HUDEP-2 (cell line): ENCODE measurements at regions not wholly inside any gene's neighbourhood (a gene's known extent, or its start where the extent isn't known, plus 50 kb on each side); places are given as distances from the start of the nearest gene placed in this dataset.

ENCODE experiments used
- DNase-seq, 76 experiments: peaks; one replicate each; lab custom pipeline; 2025; ENCODE audit not compliant: unreplicated experiment in 76 of 76; lab: John Stamatoyannopoulos, UW

DNA sequence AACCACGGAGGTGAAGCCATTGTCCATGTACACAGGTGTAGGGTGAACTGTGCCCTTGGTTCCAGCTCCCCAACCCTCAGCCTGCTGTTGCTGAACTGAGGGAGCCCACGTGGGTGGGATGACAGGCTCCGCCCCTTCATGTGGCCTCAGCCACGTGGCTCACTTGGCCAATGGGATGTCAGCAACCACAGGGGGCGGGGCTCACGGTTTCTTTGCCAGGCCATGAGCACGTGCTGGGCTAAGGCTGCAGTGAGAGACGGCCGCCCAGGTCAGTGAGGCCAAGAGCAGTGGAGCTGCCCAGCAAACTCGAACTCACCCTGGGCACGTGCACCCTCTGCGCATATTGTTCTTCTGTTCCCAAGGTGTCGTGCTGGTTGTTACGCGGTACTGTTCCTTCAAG lies 282.6 kb downstream of the IRF8 start:
- DNase-seq: peak in 1 of 76 experiments; percentile 2

DNA sequence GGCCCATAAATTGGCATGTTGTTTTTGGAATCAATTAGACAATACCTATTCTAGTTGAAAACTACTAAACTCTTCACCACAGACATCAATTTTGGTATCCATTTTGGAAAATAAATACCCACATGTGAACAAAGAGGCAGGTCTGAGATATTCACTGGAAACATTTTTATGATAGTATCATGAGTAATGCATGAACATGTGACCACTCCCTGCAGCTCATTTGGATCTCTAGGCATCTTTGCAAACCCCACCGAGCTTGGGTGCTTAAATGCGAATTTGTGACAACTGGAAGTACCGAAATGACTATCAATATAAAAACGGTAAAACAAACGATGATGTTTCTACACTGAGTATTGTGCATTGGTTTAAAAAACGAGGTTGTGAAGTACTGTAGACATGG lies 285.2 kb downstream of the IRF8 start:
- DNase-seq: no peak

DNA sequence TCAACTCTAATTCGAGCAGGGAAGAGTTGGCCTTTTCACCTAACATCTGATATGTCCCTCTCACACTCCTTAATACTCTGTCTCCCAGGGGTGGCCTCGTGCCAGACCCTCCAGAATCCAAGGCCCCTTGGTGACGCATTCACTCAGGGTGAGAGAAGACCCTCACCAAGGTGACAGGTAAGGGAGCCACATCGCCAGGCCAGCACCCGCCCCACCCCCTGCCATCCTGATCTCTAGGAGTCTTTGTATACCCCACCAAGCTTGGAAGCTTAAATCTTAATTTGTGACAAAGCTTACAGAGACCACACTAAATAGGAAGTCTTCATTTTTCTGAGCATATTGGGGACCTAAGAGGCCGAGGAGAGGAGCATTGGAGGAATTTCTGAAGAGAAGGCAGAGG lies 286.1 kb downstream of the IRF8 start:
- no peak for DNase-seq

DNA sequence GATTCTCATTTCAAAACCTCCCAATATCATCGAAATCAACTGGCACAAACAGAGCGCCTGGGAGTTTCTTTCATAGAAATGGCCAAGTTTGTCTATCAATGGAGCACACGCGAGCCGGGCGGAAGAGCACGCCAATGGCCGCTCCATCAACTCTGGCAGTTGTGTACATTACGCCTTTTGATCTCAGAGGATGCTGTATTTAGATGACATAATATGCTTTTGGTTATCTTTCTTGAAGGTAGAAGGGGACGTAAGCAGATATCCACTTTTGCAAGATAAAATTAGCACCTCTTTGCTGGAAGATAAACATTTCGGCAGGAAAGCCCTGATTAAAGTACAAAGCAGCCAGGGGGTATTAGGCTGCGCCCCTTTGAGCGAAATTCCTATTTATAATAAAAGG lies 287.4 kb downstream of the IRF8 start:
- no peak for DNase-seq

DNA sequence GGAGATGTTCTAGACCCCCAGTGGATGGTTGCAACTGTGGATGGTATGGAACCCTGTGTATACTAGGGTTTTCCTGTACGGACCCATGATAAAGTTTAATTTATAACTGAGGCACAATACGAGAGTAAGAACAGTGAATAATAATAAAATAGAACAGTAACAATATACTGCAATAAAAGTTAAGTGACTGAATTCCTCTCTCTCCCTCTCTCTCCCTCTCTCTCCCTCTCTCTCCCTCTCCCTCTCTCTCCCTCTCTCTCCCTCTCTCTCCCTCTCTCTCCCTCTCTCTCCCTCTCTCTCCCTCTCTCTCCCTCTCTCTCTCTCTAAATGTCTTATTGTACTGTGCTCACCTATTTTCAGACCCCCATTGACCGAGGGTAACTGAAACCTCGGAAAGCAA lies 291.0 kb downstream of the IRF8 start:
- DNase-seq: no peak

DNA sequence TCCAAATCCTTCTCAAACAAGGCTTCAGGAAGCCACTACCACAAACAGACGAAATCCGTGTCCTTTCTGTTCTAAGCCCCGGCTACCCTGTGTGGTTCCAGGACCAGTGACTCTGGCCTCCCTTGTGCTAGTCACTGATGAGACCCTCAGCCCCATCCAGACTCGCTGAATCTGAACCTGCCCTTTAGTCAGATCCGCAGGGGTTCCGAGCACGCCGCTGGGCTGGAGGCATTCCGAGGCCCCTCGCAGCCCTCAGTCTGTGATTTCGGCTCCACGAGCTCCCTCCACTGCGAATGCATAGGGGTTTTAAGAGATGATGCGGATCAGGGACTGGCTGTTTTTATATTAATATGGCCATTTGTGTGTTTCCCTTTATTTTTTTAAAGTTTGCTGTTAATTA lies 292.7 kb downstream of the IRF8 start:
- no peak for DNase-seq

DNA sequence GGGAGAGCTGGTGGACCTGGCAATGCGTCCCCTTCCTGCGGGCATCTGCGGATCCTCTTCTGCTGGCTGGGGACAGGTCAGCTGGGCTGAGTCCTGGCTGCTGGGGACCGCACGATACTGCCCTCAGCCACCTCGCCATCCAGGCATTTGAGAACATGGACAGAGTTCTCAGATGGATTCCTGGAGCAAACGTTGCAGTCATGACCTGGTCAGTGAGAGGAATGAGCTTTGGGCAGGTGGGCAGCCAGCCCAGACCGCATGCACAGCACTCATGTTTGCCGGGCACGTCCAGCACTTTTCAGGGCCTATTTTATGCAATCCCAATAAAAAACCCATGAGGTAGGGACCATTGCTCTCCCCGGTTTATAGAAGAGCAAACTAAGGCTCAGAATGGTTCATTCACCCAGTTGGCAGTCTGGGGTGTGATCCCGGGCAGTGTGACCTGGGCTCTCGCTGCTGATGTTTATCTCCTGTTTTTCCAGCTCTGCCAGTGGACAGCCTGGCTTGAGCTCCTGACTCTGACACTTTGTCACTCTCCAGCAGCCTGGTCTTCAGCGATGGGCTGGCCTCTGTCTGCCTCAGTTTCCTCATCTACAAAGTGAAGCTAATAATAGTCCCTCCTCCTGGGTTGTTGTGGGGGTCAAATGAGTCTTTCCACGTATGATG lies 294.7 kb downstream of the IRF8 start:
- DNase-seq: no peak

DNA sequence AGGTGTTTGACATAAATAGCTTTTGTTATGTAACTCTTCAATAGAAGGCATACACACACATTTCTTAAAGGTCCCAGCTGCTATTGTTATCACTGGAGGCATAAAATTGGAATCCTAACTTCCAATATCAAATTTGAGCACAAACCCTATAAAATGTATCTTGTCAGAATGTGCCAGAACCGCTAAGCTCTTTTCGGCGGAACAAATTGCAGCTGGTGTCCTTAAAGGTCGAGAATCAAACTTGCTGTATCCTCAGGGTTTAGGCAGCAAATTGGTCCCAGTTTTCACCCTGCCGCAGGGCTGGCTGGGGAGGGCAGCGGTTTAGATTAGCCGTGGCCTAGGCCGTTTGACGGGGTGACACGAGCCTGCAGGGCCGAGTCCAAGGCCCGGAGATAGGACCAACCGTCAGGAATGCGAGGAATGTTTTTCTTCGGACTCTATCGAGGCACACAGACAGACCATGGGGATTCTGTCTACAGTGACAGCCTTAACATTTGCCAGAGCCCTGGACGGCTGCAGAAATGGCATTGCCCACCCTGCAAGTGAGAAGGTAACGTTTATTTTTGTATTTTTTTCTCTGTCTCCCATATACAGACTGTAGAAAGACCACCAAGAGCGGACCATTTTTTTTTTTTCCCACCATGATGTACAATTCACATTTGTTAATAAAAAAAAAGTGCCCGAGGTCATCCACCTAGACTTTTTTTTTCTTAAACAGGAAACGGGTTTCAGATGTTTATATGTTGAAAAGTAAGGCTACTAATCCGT lies 297.1 kb downstream of the IRF8 start:
- DNase-seq: no peak

DNA sequence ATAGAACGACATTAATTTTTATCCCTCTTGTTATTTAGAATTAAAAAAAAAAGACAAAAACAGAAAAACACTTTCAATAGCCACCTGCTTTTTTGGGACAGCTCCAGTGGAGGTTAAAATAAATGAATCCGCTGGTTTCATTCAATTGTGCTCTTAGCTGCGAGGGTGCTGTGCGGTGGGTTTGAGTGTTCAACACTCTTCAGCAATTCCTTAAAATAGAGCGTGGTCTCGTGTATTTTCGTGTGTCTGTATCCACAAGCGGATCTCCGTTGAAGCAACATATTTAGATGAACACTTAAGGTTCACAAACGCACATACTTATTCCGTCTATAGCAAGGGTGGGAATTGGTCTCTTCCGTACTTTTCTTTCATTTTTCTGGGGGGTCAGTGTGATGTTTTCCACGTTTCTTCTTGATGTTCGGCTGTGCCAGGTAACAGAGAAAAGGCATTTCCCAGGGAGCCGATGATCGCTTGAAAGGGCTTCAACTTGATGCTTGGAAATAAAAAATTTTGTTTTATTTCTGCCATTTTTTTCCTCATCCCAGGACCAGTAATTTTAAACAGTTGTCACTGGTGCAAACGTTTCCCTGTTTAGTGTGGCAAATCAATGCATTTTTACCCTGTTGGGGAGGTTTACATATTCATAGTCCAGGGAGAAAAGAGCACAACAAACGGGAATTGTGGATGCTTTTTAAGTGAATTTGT lies 297.9 kb downstream of the IRF8 start:
- no peak for DNase-seq

DNA sequence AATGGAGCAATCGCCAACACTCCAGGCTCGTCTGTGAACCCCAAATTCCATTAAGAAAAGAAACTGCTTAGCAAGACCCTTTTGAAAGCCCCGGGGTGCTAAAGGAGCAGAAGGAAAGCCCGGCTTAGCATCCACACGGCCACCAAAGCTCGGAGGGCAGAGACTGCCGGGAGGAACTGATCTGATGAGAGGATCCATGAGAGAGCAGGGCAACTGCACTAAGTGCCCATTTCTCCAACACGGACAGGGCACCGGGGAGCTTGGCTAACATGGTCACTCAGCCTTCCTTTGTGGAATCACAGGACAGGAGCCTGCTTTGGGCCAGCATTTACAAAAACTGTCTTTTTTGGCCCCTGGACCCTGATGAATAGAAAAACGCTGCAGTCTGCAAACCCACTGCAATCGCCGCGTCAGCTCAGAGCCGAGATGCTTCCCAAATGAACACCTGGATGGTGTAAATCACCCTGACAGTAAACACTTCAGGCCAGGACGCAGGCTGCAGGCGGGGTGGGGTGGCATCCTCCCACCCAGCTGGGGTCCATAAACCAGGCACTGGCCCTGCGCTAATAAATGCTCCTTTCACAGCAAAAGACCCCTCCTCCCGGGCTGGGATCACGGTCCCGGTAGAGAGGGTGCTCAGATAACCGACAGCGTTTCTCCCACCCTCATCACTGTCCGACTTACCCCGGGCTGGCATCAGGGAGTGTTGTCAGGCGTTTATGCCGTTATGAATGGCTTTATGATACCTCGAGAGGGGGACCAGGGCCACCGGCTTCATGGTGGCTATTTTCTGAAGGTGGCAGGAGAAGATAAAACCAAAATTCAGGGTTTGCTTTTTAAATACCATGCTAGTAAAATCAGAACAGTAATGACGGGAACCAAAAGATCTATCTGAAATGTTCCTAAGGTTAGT lies 299.5 kb downstream of the IRF8 start:
- no peak for DNase-seq

DNA sequence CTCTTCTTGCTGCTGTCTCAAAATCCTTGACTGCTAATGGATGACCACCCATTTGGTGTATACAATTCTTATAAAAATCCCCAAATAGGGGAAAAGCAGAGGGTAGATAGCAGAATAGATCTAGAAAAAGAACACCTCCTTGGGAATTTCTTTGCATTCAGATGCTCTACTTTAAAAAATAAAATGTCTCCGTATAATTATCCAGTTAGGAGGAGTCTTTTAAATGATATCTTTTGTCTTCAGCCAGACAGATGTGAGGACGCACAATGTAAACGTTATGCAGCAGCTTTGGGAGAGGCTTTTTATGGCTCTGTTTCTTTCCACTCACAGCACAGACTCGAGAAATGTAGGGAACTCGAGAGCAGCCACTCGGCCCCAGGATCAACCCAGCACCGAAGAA lies 300.2 kb downstream of the IRF8 start:
- no peak for DNase-seq

DNA sequence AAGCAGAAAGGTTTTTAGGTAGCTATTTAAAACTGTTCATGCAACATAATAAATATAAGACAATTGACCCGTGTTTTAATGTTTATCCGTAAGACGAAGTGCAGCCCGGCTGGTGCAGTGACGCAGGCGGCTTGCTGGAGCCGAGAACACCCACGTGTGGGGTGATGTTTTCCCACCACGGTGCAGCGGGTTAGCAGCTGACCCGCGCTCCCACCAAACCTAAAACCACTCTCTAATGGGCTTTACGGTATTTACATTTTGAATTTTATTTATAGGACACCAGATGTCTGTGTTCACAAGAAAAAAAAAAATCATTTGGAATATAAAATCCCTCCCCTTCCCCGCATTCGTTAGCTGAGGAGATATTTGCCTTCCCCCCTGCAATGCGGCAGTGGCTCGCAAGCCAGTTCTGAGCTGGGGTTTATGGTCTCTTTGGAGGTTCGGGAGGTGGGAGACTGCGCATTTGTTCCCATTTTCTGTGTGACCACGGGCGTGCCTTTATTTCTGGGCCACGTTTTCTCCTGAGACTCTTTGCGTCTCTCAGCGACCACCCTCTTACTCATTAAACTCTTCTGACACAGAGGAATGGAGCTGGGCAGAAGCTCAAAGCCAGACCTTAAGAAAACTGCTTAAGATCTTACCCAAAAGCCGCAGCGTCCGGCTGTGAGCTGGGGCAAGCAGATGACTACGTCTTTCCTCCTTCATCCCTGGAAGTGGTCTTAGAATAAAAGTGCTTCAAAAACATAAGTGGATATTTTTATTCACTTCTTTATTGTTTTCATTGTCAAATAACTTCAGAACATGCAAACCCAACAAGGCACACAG lies 301.1 kb downstream of the IRF8 start:
- no peak for DNase-seq

DNA sequence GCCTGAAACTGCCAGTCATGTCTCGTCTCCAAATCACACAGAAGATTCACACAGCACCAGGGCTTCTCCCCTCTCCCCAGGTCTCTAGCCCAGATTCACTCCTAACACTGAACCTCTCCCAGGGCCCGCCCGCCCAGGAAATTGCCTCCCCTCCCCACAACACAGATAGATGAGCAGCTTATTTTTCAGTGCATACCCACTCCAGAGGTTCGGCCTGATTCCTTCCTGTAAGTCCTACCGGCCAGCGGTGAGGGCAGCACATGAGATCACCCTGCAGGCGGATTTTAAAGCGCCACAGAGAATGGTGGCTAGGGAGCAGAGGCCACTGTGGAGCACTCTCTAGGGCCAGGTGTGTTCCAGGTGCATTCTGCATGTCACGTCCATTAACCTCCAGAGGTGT lies 301.8 kb downstream of the IRF8 start:
- no peak for DNase-seq

DNA sequence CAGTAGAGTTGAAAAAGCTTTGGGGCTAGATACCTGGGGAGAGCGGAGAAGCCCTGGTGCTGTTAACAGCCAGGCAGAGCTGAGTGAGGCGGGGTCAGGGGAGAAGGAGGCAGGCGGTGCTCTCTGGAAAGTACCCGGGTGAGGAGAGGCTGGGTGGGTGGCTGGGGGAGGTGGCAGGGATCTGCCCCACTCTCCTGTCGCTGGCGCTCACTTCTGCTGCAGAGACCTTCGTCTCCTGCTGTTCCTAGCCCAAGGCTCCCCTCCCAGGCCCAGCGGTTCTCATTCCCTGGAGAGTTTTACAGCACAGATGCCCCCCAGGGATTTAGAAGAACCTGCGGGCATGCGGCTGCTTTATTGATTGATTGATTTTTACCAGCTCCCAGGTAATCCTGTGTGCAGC lies 302.8 kb downstream of the IRF8 start:
- no peak for DNase-seq

DNA sequence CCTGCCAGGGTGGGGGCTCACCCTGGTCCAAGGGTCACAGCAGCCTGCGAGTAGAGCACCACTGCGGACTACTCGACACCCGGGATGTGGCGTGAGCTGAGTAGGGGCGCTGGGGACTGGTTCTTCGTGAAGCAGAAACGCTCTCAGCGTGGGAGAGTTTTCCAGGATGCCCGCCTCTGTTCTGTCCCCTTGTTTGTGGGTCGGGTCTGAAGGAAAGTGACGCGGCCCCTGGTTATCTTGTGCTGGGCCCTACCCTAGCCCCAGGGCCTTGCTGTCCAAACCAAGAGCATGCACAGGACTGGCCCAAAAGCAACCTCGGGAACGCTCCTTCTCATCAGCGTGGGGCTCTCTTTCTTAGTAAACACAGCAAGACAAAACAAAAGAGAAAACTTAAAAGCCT lies 303.3 kb downstream of the IRF8 start:
- no peak for DNase-seq

DNA sequence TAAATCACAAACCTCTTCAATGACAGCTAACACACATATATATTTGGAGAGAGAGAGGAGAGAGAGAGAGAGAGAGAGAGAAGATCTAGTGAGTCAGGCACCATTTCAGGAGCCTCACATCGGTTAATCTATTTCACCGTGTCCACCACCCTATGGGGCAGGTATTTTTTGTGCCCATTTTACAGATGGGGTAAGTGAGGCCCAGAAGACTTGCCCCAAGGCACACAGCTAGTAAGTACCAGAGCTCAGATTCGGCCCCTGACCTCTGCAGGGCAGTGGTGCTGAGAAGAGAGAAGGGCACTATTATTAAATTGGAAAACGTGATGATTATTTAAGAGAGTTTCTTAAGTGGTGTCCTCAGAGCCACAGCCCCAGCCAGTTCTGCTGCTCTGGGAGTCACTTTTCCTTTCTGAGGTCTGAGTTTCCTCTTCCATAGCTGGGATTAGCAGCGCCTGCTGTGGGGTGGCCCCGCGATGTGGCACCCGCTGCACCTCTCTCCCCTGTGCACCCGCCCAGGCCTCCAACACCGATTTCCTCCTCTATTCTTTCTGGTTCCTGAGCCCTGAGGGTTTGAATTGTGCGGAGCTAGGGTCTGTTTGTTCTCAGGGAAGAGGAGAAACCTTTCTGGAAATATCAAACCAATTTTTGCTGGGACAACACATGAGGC lies 303.9 kb downstream of the IRF8 start:
- no peak for DNase-seq

DNA sequence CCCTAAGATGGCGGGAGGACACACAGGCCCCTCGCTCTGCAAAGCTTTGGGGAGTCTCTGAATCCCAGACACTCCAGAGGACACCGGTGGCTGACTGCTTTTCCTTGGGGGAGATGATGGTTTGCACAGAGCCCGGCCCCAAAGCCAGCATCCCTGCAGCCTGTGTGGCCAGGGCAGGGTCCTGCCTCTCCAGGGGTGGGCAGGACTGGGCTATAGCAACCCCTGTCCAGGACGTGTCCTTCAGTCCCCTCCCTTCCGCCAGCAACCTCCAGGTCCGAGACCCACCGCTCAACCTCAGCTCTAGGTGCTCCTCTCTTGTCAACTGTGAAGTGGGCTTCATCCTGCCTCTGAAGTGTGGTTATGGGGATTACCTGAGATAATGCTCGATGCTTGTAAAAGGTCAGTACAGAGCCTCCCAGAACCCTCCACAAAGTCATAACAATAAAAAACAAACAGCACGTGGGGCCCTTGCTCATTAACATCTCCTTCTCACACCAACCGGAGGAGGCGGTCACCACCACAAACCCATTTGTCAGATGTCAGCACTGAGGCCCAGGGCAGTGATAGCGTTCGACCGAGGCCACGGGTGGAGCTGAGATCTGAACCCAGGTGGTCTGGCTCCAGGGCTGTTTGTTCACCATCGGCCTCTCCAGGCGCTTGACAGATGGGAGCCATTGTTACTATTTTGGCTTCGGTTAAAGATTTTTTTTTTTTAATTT lies 304.8 kb downstream of the IRF8 start:
- DNase-seq: no peak

DNA sequence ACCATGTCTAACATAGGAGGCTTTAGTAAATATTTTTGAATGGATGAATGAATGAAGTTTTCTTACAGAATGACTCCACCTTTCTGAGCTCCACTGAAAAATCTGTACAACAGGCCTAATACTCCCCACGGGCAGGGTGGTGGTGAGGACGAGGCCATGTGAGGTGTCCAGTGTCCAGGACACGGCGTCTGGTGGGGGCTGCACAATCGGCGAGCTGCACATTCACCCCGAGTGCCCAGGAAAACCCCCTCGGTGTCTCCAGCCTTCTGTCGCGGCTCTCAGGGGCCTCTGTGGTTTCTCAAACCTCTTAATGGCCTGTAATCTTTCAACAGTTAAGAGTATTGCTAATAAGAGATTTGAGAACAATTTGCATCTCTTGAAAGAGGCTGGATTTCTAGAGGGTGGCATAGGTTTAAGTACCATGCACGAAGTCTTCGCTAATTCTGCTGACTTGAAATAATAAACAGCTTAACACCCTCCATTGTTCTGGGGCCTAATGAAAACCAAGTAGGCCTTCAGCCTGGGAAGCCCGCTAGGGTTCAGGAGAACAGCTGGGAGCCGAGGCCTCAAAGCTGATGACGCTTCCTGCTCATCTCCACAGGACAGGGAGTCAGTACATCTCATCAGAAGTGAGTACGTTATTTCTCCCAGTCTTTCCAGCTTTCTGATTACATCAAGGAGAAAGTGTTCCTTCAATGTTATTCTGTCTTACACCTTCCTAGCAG lies 304.6 kb upstream of the FOXF1 start:
- no peak for DNase-seq
